GM12878 (cell line): ENCODE measurements at regions not wholly inside any gene's neighbourhood (a gene's known extent, or its start where the extent isn't known, plus 50 kb on each side); places are given as distances from the start of the nearest gene placed in this dataset.

Experiments used
- ATF2 ChIP-seq: IDR thresholded peaks from 2 replicates; pipeline ENCODE4 v1.6.1; 2012; ENCODE audit warnings: low read length, inconsistent platforms
- MYC ChIP-seq: IDR thresholded peaks from 2 replicates; pipeline ENCODE4 v1.6.1; 2011; ENCODE audit warnings: mild to moderate bottlenecking, low read length, moderate library complexity, inconsistent platforms; ENCODE audit not compliant: insufficient read depth, insufficient replicate concordance, insufficient read length, severe bottlenecking
- NFXL1 ChIP-seq: fragments of 450-650 bp; IDR thresholded peaks from 2 replicates; pipeline ENCODE4 v1.6.1; 2017; ENCODE audit warnings: antibody characterized with exemption, mild to moderate bottlenecking, borderline replicate concordance
- SKIL ChIP-seq: fragments of 450-650 bp; IDR thresholded peaks from 2 replicates; pipeline ENCODE4 v1.6.1; 2017; ENCODE audit warnings: mild to moderate bottlenecking, low read depth, inconsistent platforms; ENCODE audit not compliant: poor library complexity, severe bottlenecking
- SP1 ChIP-seq: IDR thresholded peaks from one replicate; pipeline ENCODE4 v1.6.1; 2011; ENCODE audit warnings: low read depth, low read length
- STAT1 ChIP-seq: fragments of 450-650 bp; conservative IDR thresholded peaks from 2 replicates; pipeline ENCODE4 v1.6.1; 2014; ENCODE audit warnings: antibody characterized with exemption, mild to moderate bottlenecking
- YY1 ChIP-seq: IDR thresholded peaks from 2 replicates; pipeline ENCODE4 v1.6.1; 2011; ENCODE audit warnings: low read depth, mild to moderate bottlenecking, low read length
- ZBTB40 ChIP-seq: fragments of 450-650 bp; IDR thresholded peaks from 2 replicates; pipeline ENCODE4 v1.6.1; 2016; ENCODE audit warnings: mild to moderate bottlenecking, moderate library complexity, borderline replicate concordance

GRCh38 chr6:56363796-56364430 is 116.5 kb upstream of the COL21A1 start (continued):
- TF ChIP-seq ZBTB40, result no peak
- TF ChIP-seq MYC, result no peak
- TF ChIP-seq NFXL1, result no peak
- TF ChIP-seq ATF2, result no peak
- no peak for TF ChIP-seq SKIL
- no peak for TF ChIP-seq STAT1
- no peak for TF ChIP-seq SP1
- TF ChIP-seq YY1, result no peak
